ENCODE measurements at regions not wholly inside any gene's neighbourhood (a gene's known extent, or its start where the extent isn't known, plus 50 kb on each side); places are given as distances from the start of the nearest gene placed in this dataset.
"Not testable (repeated sequence)": the region's sequence is repeated elsewhere in the genome, so short reads cannot be mapped to it uniquely, and the experiment has no call there.

- TF ChIP-seq ZNF512B (CRISPR knock-in tag; IDR thresholded peaks at IDR 0.05; ENCODE audit: borderline replicate concordance): no peak
- no peak for TF ChIP-seq KLF15 (CRISPR knock-in tag; IDR thresholded peaks at IDR 0.05; ENCODE audit: borderline replicate concordance)
- no peak for TF ChIP-seq ZNF235 (CRISPR knock-in tag; IDR thresholded peaks at IDR 0.05; ENCODE audit: borderline replicate concordance)
- no peak for TF ChIP-seq ZNF549 (CRISPR knock-in tag; IDR thresholded peaks at IDR 0.05)
These were observed 105.3 kb downstream of the TMEM167A start (continued) for GRCh38 chr5:82971901-82972300.

- H3K4me2 ChIP-seq (ENCODE audit: low read depth, low read length); H4K20me1 ChIP-seq (ENCODE audit: insufficient read depth, low read length); H3K27ac ChIP-seq (ENCODE audit: extremely low read length, insufficient read depth, low read length); H3K79me2 ChIP-seq (ENCODE audit: insufficient read depth, low read length); H3K9me3 ChIP-seq (ENCODE audit: low read length); ATAC-seq; DNase-seq (ENCODE audit: low spot score); H3K9ac ChIP-seq (ENCODE audit: insufficient read depth, low read depth, low read length); H3K36me3 ChIP-seq (replicated peaks in 1 of 2; ENCODE audit: control insufficient read depth in 1 of 2, insufficient read depth in 2 of 2, low read length in 2 of 2); H3K4me3 ChIP-seq (replicated peaks in 1 of 3; ENCODE audit: insufficient read depth in 1 of 3, low read depth in 2 of 3, low read length in 3 of 3); FAIRE-seq; H3K27me3 ChIP-seq (ENCODE audit: control insufficient read depth in 1 of 2, insufficient read depth in 2 of 2, low read length in 2 of 2); POLR2A ChIA-PET; H2AFZ ChIP-seq (ENCODE audit: low read length); in situ Hi-C loops (cut with HindIII; ENCODE audit: extremely low pct_ligation_motif_present, low pct_unique_long_range_greater_than_20kb); BruUV-seq (replicated peaks); CTCF ChIA-PET (ENCODE audit: low intra/inter-chr PET ratio, low total read pairs): not testable (repeated sequence)
- peaks cover 28% of the 10 kb centered on the region for H3K4me1 ChIP-seq (ENCODE audit: insufficient read depth, low read length)
- 78% methylated on average over 8 of the region's 10 CpGs for WGBS (ENCODE audit: low lambda C conversion rate)
- intact Hi-C loops (cut with micrococcal nuclease; ENCODE audit: unreplicated experiment): loop anchor here (10.0 kb wide), 2 partner anchors 336 to 594 kb away; no protein-coding TSS in a partner anchor
- TF ChIP-seq MAFF (IDR thresholded peaks at IDR 0.05; ENCODE audit: low read depth, low read length) (peak; percentile 97), MAFK (conservative IDR thresholded peaks at IDR 0.05 in 1 of 2, IDR thresholded peaks at IDR 0.05 in 1 of 2; ENCODE audit: low read length in 2 of 2) (peak; percentile 95 to 97)
These were observed 106.0 kb downstream of the TMEM167A start for GRCh38 chr5:82971034-82971806.

Measured in HepG2 (cell line).